HepG2 (cell line): ENCODE measurements at regions not wholly inside any gene's neighbourhood (a gene's known extent, or its start where the extent isn't known, plus 50 kb on each side); places are given as distances from the start of the nearest gene placed in this dataset.

Experiments
- ATAC-seq: fragments of 200-7000 bp; cut with Tn5 transposase; 3 replicates; pipeline ENCODE4 v1.9.1; 2020; ENCODE audit warnings: mild to moderate bottlenecking, moderate library complexity
- BruUV-seq: library from RNA; stranded (reverse); fragments of 400-500 nt; replicated peaks from 2 replicates; lab custom pipeline; 2021; lab: Mats Ljungman, UMichigan
- CTCF ChIA-PET: fragments of 300-600 bp; formaldehyde crosslinking; extraction: SDS; loops from one replicate; lab custom pipeline; 2021; ENCODE audit warnings: low total read pairs, inconsistent platforms, low intra/inter-chr PET ratio; lab: Yijun Ruan, JAX
- POLR2A ChIA-PET: fragments of 350-600 bp; sonication (Branson Sonifier 250); formaldehyde crosslinking; loops from one replicate; lab custom pipeline; 2020; ENCODE audit warnings: antibody characterized with exemption, inconsistent platforms; lab: Yijun Ruan, JAX
- DNase-seq: peaks from one replicate; pipeline ENCODE4 v3.0.0-alpha.2; 2015; ENCODE audit warnings: low spot score
- FAIRE-seq: peaks from 3 replicates; lab custom pipeline; 2011; peaks lifted over from hg19 to GRCh38; lab: Jason Lieb, UNC
- H2AFZ ChIP-seq: one replicate; pipeline ENCODE4 v1.6.1; 2011; ENCODE audit warnings: low read length, inconsistent platforms
- H3K27ac ChIP-seq: fragments of 300-600 bp; 3 replicates; pipeline ENCODE4 v1.8.0; 2011; ENCODE audit warnings: mixed run types, mild to moderate bottlenecking, mixed read lengths, low read length, inconsistent platforms; ENCODE audit not compliant: insufficient read depth; ENCODE audit errors: extremely low read length
- H3K27me3 ChIP-seq, 2 experiments: fragments of 200-600 bp in 1 of 2; 2 replicates in 1 of 2; 3 replicates in 1 of 2; pipeline versions ENCODE4 v1.6.0 to v1.8.0; 2011; ENCODE audit warnings: low read length in 2 of 2, mild to moderate bottlenecking in 2 of 2, moderate library complexity in 2 of 2, inconsistent platforms in 1 of 2; ENCODE audit not compliant: insufficient read depth in 2 of 2, control insufficient read depth in 1 of 2
- H3K36me3 ChIP-seq, 2 experiments: fragments of 200-600 bp in 1 of 2; replicated peaks in 1 of 2; 2 replicates in 1 of 2; 3 replicates in 1 of 2; pipeline versions ENCODE4 v1.5.1 to v1.8.0; 2011; ENCODE audit warnings: low read length in 2 of 2, inconsistent platforms in 1 of 2; ENCODE audit not compliant: insufficient read depth in 2 of 2, control insufficient read depth in 1 of 2
- H3K4me1 ChIP-seq: 2 replicates; pipeline ENCODE4 v1.5.1; 2012; ENCODE audit warnings: low read length, inconsistent platforms; ENCODE audit not compliant: insufficient read depth
- H3K4me2 ChIP-seq: 2 replicates; pipeline ENCODE4 v1.6.0; 2011; ENCODE audit warnings: low read depth, low read length, inconsistent platforms
- H3K4me3 ChIP-seq, 3 experiments: fragments of 200-600 bp in 1 of 3; sonication (generic), shearing (Covaris generic) in 1 of 3; replicated peaks in 1 of 3; 2 replicates each; pipeline ENCODE4 v1.5.1; 2011 to 2016; ENCODE audit warnings: low read length in 3 of 3, inconsistent platforms in 2 of 3, low read depth in 2 of 3, mild to moderate bottlenecking in 2 of 3, control low read depth in 1 of 3, mixed read lengths in 1 of 3; ENCODE audit not compliant: insufficient read depth in 1 of 3
- H3K79me2 ChIP-seq: one replicate; pipeline ENCODE4 v1.6.1; 2011; ENCODE audit warnings: low read length, inconsistent platforms; ENCODE audit not compliant: insufficient read depth
- H3K9ac ChIP-seq: 2 replicates; pipeline ENCODE4 v1.6.0; 2011; ENCODE audit warnings: mild to moderate bottlenecking, low read depth, low read length, inconsistent platforms; ENCODE audit not compliant: insufficient read depth
- H3K9me3 ChIP-seq: 2 replicates; pipeline ENCODE4 v1.5.1; 2012; ENCODE audit warnings: mild to moderate bottlenecking, low read length
- H4K20me1 ChIP-seq: 2 replicates; pipeline ENCODE4 v1.6.0; 2011; ENCODE audit warnings: inconsistent platforms, mild to moderate bottlenecking, low read length, moderate library complexity; ENCODE audit not compliant: insufficient read depth
- BCL6 ChIP-seq: IDR thresholded peaks from 2 replicates; pipeline ENCODE4 v1.6.1; 2016; ENCODE audit warnings: missing genetic modification reagents, missing compliant biosample characterization
- CHD4 ChIP-seq: fragments of 200-600 bp; sonication (generic); IDR thresholded peaks from 2 replicates; pipeline ENCODE4 v1.7.0; 2017; ENCODE audit warnings: mild to moderate bottlenecking, low read length, borderline replicate concordance
- NBN ChIP-seq: fragments of 450-650 bp; conservative IDR thresholded peaks from 2 replicates; pipeline ENCODE4 v1.6.1; 2017
- RFX5 ChIP-seq: IDR thresholded peaks from 2 replicates; pipeline ENCODE4 v1.6.1; 2011; ENCODE audit warnings: low read depth, low read length, improper control_type of control experiment
- ZFP62 ChIP-seq: sonication (generic); formaldehyde crosslinking; IDR thresholded peaks from 2 replicates; pipeline ENCODE4 v1.4.0; 2020; ENCODE audit warnings: missing genetic modification reagents
- ZNF263 ChIP-seq: sonication (generic); formaldehyde crosslinking; IDR thresholded peaks from 2 replicates; pipeline ENCODE4 v1.4.0; 2020; ENCODE audit warnings: missing genetic modification reagents
- ZNF326 ChIP-seq: sonication (generic); formaldehyde crosslinking; IDR thresholded peaks from 2 replicates; pipeline ENCODE4 v1.4.0; 2020; ENCODE audit warnings: missing genetic modification reagents, borderline replicate concordance
- ZNF367 ChIP-seq: sonication (generic); formaldehyde crosslinking; IDR thresholded peaks from 2 replicates; pipeline ENCODE4 v1.4.0; 2020; ENCODE audit warnings: missing genetic modification reagents, borderline replicate concordance
- WGBS: methylation state at CpG from one replicate; pipeline ENCODE4 v1.1.6; 2017; ENCODE audit warnings: low lambda C conversion rate; 5-methylcytosine and 5-hydroxymethylcytosine counted together
- in situ Hi-C: cut with HindIII; loops from 2 replicates; pipeline ENCODE4 v1.10.0; 2017; ENCODE audit warnings: low pct_unique_long_range_greater_than_20kb; ENCODE audit not compliant: extremely low pct_ligation_motif_present
- intact Hi-C: fragments of 100-400 bp; cut with micrococcal nuclease; formaldehyde crosslinking; loops from one replicate; pipeline ENCODE4 v1.10.0; 2022; ENCODE audit not compliant: unreplicated experiment
- TF ChIP-seq, protein P1 (sequence below): sonication (generic); formaldehyde crosslinking; IDR thresholded peaks from 2 replicates; pipeline ENCODE4 v1.4.0; 2020; ENCODE audit warnings: missing genetic modification reagents

GRCh38 chr11:109040303-109040702, 375.4 kb downstream of the DDX10 start (continued):
- peak; percentile 71 for TF ChIP-seq ZNF263 (CRISPR knock-in tag)
- no peak for TF ChIP-seq NBN
- TF ChIP-seq RFX5: no peak
- no peak for TF ChIP-seq ZNF326 (CRISPR knock-in tag)

GRCh38 chr11:109041876-109042275, 377.0 kb downstream of the DDX10 start:
- no peaks in the 10 kb centered on the region for H3K9me3 ChIP-seq
- no peak overlapping the region for H3K27ac ChIP-seq
- no peaks in the 10 kb centered on the region for H3K4me1 ChIP-seq
- H2AFZ ChIP-seq: no peak overlapping the region
- intact Hi-C loops: loop anchor here (5.0 kb wide), 1 partner anchor 655 kb away; no protein-coding TSS in a partner anchor
- ChIA-PET CTCF (no interaction called here), POLR2A (no interaction called here)
- no peaks in the 10 kb centered on the region for H4K20me1 ChIP-seq
- H3K27me3 ChIP-seq: no peaks in the 10 kb centered on the region
- no peak overlapping the region for H3K9ac ChIP-seq
- WGBS: 45% methylated on average over 3 of the region's 3 CpGs
- H3K4me3 ChIP-seq: no peak overlapping the region
- FAIRE-seq: no peak
- no TSS peak for BruUV-seq
- TF ChIP-seq, protein P1, sequence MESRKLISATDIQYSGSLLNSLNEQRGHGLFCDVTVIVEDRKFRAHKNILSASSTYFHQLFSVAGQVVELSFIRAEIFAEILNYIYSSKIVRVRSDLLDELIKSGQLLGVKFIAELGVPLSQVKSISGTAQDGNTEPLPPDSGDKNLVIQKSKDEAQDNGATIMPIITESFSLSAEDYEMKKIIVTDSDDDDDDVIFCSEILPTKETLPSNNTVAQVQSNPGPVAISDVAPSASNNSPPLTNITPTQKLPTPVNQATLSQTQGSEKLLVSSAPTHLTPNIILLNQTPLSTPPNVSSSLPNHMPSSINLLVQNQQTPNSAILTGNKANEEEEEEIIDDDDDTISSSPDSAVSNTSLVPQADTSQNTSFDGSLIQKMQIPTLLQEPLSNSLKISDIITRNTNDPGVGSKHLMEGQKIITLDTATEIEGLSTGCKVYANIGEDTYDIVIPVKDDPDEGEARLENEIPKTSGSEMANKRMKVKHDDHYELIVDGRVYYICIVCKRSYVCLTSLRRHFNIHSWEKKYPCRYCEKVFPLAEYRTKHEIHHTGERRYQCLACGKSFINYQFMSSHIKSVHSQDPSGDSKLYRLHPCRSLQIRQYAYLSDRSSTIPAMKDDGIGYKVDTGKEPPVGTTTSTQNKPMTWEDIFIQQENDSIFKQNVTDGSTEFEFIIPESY: no peak
- no peak for TF ChIP-seq ZFP62
- TF ChIP-seq CHD4: no peak
- no peak for TF ChIP-seq ZNF367 (CRISPR knock-in tag)
- TF ChIP-seq BCL6 (CRISPR knock-in tag): no peak
- TF ChIP-seq, all 625 proteins: peak for 0
- in situ Hi-C loops: no loop called here
- DNase-seq: no peak
- Histone ChIP-seq H3K79me2 (no peaks in the 10 kb centered on the region), H3K4me2 (no peak overlapping the region), H3K36me3 (no peaks in the 10 kb centered on the region)
- no peak for ATAC-seq
